Lung (tissue), 11 donors: ENCODE measurements at regions not wholly inside any gene's neighbourhood (a gene's known extent, or its start where the extent isn't known, plus 50 kb on each side); places are given as distances from the start of the nearest gene placed in this dataset.

Experiments
- ATAC-seq: fragments of 200-7000 bp; cut with Tn5 transposase; one replicate; pipeline ENCODE4 v1.9.1; 2020; ENCODE audit warnings: moderate number of reproducible peaks; ENCODE audit not compliant: insufficient read depth, low FRiP score
- DNase-seq, 3 donors: peaks; one replicate each; pipeline ENCODE4 v3.0.0-alpha.2; 2013 to 2017
- H3K27ac ChIP-seq, 2 donors: one replicate each; pipeline ENCODE4 v1.5.1; 2013; ENCODE audit warnings: mild to moderate bottlenecking in 2 of 2, moderate library complexity in 2 of 2, control low read depth in 1 of 2, inconsistent platforms in 1 of 2, low read depth in 1 of 2, low read length in 1 of 2
- H3K27me3 ChIP-seq, 3 donors: one replicate each; pipeline ENCODE4 v1.5.1; 2013; ENCODE audit warnings: low read length in 2 of 3; ENCODE audit not compliant: control insufficient read depth in 3 of 3, insufficient read depth in 3 of 3
- H3K36me3 ChIP-seq, 4 donors: one replicate each; pipeline ENCODE4 v1.5.1; 2013; ENCODE audit warnings: low read length in 4 of 4, mild to moderate bottlenecking in 1 of 4, moderate library complexity in 1 of 4; ENCODE audit not compliant: control insufficient read depth in 4 of 4, insufficient read depth in 4 of 4
- H3K4me1 ChIP-seq, 5 donors: one replicate each; pipeline ENCODE4 v1.5.1; 2013; ENCODE audit warnings: low read length in 5 of 5, mild to moderate bottlenecking in 2 of 5, moderate library complexity in 1 of 5; ENCODE audit not compliant: control insufficient read depth in 5 of 5, insufficient read depth in 5 of 5
- H3K4me3 ChIP-seq: one replicate; pipeline ENCODE4 v1.5.1; 2013; ENCODE audit warnings: mild to moderate bottlenecking, control low read depth, moderate library complexity
- H3K9ac ChIP-seq, 2 donors: one replicate each; pipeline ENCODE4 v1.5.1; 2013; ENCODE audit warnings: low read length in 2 of 2, control low read depth in 1 of 2; ENCODE audit not compliant: insufficient read depth in 1 of 2
- H3K9me3 ChIP-seq, 4 donors: one replicate each; pipeline ENCODE4 v1.5.1; 2013; ENCODE audit warnings: low read length in 3 of 4, mild to moderate bottlenecking in 1 of 4, moderate library complexity in 1 of 4; ENCODE audit not compliant: control insufficient read depth in 4 of 4, insufficient read depth in 3 of 4
- WGBS, 2 donors: extraction: QIAGEN DNeasy Blood & Tissue Kit; methylation state at CpG; one replicate each; pipeline ENCODE4 v1.1.7; 2013; 5-methylcytosine and 5-hydroxymethylcytosine counted together
- TF ChIP-seq, protein P1 (sequence below): IDR thresholded peaks from 2 replicates; pipeline ENCODE4 v1.5.1; 2012; ENCODE audit warnings: mild to moderate bottlenecking; ENCODE audit errors: control extremely low read depth, extremely low read depth
- donor health status: control.
- donor health status: control.
- donor health status: Bipolar disorder and iron deficiency.
- donor health status: healthy.
- donor health status: DM: yes; HTN: yes; CAD: no.

DNA sequence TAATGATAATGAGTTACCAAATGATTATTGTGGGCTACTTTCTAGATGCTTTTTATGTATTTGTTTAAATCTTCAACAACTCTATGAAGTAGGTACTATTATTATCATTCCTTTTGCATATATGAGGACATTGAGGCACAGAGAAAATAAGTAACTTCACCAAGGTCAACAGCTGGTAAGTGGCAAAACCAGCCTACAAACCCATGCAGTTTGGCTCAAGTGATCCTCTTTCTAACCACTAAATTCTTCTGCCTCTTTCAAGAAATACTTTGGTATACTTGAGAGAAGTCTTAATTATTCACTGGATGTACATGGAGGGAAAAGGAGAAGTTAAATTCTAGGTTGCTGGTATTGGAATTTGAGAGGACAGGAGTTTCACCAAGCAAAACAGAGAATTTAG, 495.2 kb upstream of the CADM1 start:
- DNase-seq = no peak
- H3K27me3 ChIP-seq = no peaks in the 10 kb centered on the region
- ATAC-seq = peak; percentile 27

DNA sequence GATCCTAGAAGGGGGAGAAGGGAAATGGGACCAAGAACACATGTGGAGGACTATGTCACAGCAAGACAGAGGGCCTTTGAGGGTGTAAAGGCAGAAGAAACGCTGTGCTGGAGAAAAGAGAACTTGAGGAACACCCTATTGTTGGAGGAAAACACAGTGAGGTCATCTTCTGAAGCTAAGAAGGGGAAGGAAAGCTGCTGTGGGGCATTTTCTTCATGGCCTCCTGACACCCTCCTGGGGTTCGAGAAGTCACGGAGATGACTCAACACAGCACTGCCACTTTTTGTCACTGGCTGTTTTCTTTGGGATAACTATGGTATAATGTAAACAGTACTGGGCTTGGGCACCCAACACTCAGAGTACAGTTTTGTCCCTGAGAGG, 492.6 kb upstream of the CADM1 start:
- Histone ChIP-seq H3K36me3 (no peaks in the 10 kb centered on the region), H3K9me3 (no peaks in the 10 kb centered on the region), H3K27ac (no peak overlapping the region), H3K4me1 (no peaks in the 10 kb centered on the region), H3K4me3 (no peak overlapping the region), H3K27me3 (no peaks in the 10 kb centered on the region), H3K9ac (no peak overlapping the region)
- TF ChIP-seq, protein P1, sequence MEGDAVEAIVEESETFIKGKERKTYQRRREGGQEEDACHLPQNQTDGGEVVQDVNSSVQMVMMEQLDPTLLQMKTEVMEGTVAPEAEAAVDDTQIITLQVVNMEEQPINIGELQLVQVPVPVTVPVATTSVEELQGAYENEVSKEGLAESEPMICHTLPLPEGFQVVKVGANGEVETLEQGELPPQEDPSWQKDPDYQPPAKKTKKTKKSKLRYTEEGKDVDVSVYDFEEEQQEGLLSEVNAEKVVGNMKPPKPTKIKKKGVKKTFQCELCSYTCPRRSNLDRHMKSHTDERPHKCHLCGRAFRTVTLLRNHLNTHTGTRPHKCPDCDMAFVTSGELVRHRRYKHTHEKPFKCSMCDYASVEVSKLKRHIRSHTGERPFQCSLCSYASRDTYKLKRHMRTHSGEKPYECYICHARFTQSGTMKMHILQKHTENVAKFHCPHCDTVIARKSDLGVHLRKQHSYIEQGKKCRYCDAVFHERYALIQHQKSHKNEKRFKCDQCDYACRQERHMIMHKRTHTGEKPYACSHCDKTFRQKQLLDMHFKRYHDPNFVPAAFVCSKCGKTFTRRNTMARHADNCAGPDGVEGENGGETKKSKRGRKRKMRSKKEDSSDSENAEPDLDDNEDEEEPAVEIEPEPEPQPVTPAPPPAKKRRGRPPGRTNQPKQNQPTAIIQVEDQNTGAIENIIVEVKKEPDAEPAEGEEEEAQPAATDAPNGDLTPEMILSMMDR = no peak
- DNase-seq (no peak), ATAC-seq (no peak)
- 44 to 61% methylated on average over 3 of the region's 3 CpGs for WGBS, 2 donors

More for the DNA sequence above, 495.2 kb upstream of the CADM1 start:
- H3K4me3 ChIP-seq = no peak overlapping the region
- H3K27ac ChIP-seq = no peak overlapping the region
- no peak overlapping the region for H3K9ac ChIP-seq
- no peaks in the 10 kb centered on the region for H3K9me3 ChIP-seq
- TF ChIP-seq, protein P1 = no peak
- no peaks in the 10 kb centered on the region for H3K4me1 ChIP-seq
- no peaks in the 10 kb centered on the region for H3K36me3 ChIP-seq

DNA sequence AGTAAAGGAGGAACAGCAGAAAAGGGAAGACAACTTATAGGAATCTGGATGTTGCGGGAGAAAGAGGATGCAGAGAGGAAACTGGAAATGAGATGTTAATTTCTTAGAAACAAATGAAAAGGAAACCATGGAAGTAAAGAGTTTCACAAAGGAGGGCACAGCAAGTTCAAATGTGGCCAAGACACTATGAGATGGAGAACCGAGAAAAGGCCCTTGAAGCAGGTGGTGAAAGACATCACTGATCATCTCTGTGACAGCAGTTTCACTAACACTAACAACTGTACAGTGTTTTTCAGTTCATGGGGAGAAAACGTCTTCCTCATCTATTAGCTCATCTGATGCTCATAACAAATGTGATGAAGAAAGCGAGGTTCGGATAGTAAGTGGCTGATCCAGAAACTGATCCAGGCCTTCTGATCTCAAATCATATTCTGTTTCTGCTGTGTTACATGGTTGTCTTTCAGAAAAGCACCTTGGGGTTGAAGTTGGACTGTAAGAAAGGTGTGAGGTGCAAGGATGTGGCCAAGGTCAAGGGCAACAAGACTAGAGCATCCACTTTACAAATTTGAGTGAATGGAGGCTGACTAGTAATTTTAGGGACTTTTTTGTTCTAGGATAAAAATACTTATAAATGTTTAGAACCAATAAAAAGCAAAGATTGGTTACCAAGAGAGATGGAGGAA, 492.1 kb upstream of the CADM1 start:
- Histone ChIP-seq H3K4me3 (no peak overlapping the region), H3K9me3 (no peaks in the 10 kb centered on the region), H3K27me3 (no peaks in the 10 kb centered on the region), H3K36me3 (no peaks in the 10 kb centered on the region), H3K4me1 (no peaks in the 10 kb centered on the region), H3K9ac (no peak overlapping the region), H3K27ac (no peak overlapping the region)
- TF ChIP-seq, protein P1 = no peak
- WGBS, 2 donors = 85 to 88% methylated on average over 5 of the region's 5 CpGs
- no peak for ATAC-seq
- no peak for DNase-seq

DNA sequence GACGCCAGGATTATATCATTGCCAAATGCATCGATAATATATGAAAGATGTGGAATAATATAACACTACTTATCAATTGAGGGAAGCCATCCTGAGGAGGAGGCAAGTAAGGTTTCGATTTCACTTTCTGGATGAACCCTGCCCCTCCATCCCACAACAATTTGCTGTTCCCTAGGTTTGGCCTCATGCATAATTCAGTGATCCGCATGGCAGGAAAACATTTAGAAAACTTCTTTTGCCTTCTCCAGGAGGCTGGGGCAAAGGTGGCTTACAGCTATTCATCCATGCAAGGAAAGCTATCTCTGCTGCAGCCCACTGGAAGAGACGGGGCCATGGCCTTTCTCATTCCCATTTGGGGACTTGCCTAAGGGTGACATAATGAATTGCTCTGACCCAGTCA, 489.4 kb upstream of the CADM1 start:
- ATAC-seq (no peak), DNase-seq (no peak)
- TF ChIP-seq, protein P1 = no peak
- Histone ChIP-seq H3K36me3 (no peaks in the 10 kb centered on the region), H3K27ac (no peak overlapping the region), H3K4me3 (no peak overlapping the region), H3K9ac (no peak overlapping the region), H3K27me3 (no peaks in the 10 kb centered on the region), H3K9me3 (peaks cover 0 to 2% (median 0%) of the 10 kb centered on the region in 4 donors), H3K4me1 (peaks cover 0 to 2% (median 0%) of the 10 kb centered on the region in 5 donors)
- 92 to 94% methylated on average over 5 of the region's 5 CpGs for WGBS, 2 donors
